Myocyte (in vitro differentiated cells): ENCODE measurements at regions not wholly inside any gene's neighbourhood (a gene's known extent, or its start where the extent isn't known, plus 50 kb on each side); places are given as distances from the start of the nearest gene placed in this dataset.
A peak's percentile ranks its signal among the peaks of the same experiment; 100 is the strongest.

Experiments used
- DNase-seq: peaks from one replicate; pipeline ENCODE4 v3.0.0-alpha.2; 2012; ENCODE audit warnings: low read depth

DNA sequence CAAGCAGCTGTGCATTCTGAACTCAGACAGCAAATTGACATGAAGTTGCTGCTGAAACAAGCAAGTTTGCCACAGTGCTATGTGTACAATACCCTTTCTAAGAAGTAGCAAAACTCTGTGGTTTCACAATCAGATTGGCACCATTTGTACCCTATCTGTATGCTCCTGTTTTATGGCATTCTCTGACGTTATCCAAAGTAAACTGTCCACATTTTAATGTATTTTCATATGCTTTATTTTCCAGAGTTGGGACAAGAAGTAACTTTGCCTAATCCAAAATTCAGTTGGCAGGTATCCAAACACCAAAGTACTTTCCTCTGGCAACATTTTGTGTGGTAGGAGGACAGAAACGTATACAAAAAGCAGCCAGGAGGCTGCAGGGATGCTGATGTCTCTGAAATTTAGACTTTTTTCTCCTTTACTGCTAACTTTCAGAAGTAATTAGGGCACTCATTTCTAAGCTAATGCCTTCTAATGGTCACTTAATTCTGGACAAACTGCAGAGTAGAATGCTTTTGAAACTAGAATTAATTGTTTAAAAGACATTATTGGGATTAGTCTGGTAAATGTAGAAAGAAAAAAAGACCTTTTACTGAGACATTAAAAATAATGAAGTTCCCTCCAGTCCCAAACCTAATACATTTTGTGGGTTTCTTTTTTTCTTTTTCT, 414.7 kb upstream of the NRP1 start:
- no peak for DNase-seq

DNA sequence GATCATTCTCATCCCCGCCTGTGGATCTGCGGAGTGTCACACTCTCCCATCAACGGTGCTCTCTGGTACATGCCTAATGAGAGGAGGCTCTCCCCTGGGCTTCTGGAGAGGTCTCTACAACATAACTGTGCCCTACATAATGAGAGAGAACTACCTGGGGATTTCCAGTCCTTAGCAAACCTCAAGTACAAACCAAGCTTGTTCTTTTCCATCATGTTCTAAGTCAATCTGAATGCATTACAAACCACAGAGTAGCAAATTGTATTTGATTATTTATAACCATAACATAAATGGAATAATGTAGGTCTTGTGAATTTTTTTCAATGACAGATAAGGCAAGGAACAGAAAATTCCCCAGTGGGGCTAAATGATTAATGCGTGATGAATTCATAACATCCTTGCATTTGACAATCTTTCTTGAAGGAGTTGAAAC, 412.4 kb upstream of the NRP1 start:
- DNase-seq: no peak

DNA sequence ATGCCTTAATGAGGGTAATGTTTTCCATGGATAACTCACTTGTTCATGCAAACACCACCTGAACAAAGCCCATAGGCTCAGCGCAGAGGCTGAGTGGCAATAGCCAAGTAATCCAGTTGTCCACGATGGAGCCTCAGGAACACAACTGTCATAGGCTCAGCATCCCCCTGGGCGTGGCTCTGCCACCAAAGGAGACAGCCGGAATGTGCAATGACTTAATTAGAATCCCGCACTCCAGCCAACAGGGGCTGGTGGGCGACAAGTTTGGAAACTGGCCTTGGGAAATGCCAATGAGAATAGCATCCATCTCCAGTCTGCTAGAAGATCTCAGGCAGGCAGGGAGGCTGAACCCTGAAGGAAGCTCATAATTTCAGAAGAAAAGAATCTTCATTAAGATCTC, 411.7 kb upstream of the NRP1 start:
- peak; percentile 76 for DNase-seq

DNA sequence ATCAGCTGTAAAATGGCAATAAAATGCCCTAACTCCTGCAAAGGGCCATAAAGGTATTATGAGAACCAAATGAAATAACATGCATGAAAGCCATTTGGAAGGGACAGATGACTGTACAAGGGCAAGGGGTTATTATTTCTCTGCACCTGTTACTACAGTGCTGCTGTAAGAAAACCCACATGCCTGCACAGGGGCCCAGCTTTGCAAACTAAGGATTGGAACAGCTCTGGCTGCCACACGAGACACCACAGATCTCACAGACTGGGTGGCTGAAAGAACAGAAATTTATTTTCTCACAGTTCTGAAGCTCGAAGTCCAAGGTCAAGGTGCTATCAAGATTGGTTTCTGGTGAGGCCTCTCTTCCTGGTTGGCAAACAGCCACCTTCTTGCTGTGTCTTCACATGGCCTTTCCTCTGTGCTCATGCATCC, 409.0 kb upstream of the NRP1 start:
- peak; percentile 76 for DNase-seq

DNA sequence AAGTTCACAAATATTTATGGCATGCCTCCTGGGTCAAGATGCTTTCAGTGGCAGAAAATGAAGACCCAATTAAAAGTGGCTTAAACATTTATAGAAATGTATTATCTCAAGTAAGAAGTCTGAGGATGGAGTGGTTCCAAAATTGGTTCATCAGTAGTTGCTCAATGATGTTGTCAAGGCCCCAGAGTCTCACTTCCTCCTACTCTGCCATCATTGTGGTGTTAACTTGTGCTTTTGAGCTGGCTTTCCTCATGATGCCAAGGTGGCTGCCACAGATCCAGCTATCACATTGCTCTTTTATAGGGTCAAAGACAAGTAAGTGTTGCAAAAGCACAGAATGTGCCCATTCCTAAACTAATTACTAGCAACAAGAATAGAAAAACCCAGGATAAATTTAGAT, 404.6 kb upstream of the NRP1 start:
- DNase-seq: no peak

DNA sequence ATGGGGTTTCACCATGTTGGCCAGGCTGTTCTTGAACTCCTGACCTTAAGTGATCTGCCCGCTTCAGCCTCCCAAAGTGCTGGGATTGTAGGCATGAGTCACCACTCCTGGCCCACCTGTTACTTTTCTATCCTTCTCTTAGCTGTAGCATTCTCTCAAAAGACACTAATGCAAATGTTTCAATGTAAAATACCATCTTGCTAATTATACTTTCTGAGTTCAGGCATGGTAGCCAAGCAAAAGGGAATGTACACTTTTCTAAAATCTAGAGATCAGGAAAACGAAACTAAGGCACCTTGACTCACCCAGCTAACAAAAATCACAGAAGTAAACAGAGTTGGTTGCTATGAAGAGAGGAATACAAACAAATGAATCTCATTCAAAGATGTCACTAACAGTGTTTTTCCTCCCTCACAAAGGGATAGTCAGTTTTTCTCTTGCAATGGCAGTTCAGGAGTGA, 401.0 kb upstream of the NRP1 start:
- peak; percentile 37 for DNase-seq

DNA sequence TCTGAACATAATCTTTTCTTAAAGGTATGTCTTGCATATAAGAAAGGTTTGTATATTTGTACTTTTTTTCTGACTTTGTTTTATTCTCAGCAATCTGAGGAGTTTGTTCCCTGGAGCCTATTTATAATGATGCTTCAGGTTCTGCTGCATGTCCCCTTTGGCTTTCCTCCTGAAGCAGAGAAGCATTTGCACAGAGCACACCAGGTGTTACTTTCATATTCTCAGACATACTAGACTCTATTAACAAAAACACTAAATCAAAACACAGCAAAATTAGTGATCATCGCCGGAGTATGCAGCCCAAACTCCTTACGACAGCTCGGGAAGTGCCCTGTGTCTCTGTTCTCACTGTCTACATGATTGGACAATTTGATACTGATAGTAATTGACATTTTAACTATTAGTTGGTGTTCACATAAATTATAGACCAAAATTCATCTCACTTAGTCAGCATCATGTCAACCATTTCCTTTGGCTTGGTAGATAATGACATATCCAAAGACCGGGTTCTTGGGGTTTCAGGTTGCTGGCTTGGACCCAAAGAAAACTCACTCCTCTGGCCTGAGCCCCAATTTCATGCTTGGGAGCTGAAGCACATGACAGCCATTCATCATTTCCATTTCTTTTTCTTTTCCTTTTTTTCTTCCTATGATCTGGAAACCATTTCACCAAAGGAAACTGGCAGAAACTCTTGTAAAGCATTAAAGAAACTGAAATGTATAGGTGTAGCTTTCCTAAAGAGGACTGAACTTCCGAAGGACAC, 400.1 kb upstream of the NRP1 start:
- peak; percentile 32 for DNase-seq

DNA sequence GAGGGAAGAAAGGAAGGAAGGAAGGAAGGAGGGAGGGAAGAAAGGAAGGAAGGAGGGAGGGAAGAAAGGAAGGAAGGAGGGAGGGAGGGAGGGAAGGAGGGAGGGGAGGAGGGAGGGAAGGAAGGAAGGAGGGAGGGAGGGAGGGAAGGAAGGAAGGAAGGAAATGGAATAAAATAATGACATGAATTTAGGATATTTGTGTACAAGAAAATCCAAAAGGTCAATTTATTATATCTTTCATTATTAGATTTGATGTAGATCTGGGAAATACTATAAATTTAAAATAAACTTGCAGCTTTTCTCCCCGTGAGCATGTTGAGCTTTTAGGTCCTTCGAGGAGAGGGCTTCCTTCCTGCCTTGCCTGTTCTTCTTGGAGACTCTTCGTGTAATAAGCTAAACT, 398.6 kb upstream of the NRP1 start:
- no peak for DNase-seq

DNA sequence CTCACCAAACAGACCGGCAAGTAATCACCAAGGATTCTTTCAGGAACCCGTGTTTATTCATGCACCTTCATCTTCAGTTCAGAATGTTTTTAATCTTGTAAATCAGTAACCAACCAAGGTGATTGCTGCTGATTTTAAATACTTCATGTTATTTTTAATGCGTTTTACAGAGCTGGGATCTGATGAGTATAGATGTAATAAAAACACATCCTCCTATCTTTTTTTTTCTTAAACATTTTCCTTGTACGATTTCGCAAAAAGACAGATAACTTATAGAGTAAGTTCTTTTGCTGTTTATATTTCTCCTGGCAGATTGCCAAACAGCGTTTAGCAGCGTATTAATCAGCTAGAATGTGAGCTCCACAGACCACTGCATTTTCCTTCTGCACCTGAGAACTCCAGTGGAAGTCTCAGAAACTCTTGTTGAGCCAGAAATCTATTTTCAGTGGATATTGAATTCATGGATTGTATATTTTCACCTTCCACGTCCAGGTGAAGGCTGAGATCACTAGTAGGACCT, 397.8 kb upstream of the NRP1 start:
- no peak for DNase-seq

DNA sequence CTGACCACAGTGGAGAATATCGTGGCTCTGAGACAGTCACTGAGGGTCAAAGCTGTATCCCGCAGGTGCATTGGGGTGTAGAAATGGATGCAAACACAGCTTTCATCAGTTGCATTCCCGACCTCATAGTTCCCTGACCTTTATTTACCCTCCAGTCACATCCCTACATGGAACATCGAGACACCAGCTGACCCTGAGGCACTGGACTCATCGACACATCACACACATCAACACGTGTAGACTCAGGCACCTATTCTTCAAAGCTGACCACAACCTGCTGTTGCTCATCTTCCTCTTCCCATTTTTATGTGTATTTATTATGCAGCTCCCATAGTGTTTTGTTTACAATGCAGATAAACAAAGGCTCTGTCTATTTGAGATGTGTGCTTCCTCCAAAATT, 396.9 kb upstream of the NRP1 start:
- DNase-seq: no peak

DNA sequence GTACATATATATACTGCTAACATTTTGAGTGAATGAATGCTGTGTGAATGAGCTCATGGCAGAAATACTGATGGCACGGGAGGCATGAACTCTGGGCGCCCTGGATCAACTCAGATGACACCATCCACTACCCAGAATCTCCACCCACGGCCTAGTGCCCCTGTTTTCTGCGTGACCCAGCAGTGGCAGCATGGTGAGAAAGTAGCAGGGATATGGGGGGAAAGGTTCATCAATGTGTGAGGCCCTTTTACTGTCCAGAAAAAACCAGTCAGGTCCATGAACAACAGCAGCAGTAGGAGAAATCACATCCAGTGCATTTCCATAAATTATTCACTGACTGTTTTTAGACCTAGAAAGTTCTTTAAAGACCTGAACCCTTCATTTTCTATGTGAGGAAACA, 391.0 kb upstream of the NRP1 start:
- no peak for DNase-seq

DNA sequence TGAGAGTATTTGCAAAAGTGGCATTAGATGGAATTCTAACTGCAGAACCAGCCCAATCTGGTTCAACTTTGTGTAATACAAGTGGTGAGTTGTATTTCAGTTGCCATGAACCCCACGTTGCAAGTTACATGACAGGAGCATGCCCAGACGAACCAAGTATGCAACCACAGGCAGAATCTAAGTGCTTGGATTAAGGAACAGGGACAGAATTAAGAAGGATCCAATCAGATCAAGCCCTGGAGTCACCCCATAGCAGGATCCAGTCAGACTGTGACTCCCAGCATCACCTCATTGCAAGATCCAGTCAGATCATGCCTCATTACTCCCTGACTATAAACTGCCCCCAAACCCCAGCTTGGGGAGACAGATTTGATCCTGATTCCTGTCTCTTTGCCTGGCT, 388.7 kb upstream of the NRP1 start:
- no peak for DNase-seq

DNA sequence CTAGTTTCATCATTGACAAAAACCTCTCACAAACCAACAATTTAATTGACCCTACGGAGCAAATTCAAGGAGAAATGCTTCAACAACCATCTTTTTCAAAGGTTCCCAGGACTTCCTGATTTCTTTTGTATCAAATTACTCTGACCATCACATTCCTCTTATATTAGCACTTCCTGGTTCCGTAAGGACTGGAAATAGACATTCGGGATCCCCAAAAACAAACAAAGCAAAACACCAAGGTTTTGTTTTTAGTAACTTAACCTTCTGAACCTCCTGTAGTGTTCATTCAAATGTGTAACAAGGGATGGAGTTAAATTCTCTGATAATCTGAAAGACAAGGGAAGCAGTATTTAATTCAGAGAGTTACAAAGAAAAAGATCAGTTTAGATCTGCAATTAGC, 387.6 kb upstream of the NRP1 start:
- peak; percentile 46 for DNase-seq

DNA sequence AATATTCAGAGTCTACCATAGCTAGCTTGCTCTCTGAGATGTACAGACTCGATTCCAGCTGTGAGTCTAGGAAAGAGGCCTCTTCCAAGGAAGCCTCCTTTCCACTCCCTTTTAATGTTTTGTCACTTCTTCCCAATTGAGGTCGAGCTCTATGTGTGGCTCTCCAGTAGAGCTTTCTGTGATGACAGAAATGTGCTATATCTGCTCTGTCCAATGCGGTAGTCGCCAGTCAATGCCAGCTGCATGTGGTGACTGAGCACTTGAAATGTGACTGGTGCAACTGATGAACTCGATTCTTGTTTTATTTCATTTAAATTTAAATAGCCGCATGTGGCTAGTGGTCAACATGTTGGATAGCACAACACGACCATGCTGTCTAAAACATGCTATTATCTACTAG, 387.0 kb upstream of the NRP1 start:
- no peak for DNase-seq

DNA sequence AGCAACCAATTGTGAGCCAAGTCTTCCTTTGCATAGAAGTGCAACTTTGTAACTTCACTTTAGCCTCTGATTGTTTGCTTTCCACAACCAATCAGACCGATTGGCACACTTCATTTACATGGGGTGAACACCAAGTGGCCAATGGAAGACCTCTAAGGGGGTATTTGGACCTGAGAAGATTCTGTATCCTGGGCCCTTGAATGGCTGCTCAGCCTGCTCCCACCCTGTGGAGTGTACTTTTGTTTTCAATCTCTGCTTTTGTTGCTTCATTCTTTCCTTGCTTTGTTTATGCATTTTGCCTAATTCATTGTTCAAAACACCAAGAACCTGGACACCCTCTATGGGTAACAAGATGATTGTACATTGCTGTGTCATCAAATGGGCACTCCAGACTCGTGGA, 385.7 kb upstream of the NRP1 start:
- DNase-seq: no peak

DNA sequence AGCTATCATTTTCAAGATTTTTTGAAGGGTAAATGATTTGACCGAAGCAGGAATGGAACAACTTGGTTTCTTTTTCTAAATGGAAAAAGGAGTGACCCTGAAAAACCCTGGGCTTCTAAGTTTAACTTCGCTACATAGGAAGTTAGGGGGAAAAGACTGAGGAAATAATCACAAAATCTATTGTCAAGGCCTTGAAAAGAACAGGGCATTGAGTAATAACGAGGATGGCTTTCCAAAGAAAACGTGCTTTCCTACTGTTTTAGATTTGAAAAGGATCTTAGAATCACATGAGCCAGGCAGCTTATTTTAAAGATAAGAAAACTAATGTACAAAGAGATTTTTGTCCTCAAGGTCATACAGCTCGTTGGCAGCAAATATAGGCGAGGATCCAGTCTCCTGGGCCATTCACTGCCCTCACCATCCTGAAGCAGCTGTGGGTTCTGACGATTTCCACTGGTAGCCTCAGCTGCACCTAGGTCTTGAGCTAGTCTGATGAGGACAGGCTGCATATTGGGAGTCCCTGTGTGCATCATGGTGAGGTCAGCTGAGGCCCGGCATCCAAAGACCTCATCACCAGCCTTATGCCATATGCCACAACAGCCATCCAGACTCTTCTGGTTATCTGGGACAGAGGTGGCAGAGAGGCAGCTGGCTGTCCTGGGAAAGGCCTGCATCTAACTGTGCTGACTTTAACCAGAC, 384.7 kb upstream of the NRP1 start:
- no peak for DNase-seq

DNA sequence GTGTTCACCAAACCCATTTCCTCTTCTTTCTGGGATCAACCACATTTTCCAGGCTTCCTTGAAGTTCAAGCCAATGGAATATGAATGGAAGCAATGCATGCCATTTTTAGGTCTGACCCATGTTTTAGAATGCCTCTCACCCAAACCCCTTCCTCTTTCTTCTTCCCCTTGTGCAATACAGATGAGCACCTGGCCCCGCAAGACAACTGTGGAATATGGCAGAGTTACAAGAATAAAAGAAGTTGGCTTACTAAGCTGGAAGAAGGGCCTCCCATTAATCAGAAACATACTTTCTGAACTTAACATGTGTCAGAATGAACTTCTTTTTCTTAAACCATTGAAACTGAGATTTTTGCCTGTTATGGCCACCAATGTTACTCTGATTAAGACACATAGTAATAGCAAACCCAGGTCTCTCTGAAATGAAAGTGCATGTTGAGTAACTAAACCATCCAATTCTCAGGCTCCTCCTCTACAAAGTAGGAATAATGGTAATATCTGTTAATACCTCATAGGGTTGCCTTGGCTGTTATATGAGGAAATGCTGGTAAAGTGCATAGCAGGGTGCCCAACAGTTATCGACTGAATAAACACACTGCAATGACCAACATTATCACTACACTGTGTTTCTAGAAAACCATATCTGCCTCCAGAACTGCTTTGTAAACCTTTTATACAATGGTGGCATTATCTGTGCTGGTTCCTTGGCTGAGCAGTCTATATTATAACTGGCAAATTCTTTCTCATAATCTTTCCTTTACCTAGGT, 382.2 kb upstream of the NRP1 start:
- no peak for DNase-seq

DNA sequence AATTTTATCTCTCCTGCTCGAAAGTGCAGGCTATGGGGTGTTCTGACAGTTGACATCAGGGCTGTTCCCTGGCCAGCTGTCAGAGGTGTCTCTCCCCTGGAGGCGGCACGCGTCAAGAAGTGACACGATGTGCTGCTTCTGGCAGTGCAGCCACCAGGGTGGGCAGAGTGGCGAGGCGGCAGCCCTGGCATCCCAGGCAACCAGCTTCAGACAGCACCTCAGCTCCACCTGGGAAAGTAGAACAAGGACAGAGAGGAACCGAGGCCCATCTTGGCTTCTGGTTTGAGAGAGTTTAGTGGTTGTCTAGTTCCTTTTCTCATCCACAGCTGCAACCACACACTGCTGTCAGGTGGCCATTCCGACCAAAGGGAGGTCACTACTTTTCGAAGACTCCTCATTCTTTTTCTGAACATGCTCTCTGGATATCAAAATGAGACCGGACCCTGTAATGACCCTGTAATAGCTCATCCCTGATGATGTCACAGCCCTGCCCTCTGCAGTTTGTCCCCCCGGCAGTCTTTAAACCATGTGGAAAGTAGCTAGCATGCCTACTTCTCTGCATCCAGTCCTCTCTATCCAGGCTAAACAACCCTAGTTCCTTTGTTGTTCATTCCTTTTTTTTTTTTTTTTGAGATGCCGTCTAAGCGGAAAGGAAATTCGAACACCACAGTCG, 381.0 kb upstream of the NRP1 start:
- no peak for DNase-seq

DNA sequence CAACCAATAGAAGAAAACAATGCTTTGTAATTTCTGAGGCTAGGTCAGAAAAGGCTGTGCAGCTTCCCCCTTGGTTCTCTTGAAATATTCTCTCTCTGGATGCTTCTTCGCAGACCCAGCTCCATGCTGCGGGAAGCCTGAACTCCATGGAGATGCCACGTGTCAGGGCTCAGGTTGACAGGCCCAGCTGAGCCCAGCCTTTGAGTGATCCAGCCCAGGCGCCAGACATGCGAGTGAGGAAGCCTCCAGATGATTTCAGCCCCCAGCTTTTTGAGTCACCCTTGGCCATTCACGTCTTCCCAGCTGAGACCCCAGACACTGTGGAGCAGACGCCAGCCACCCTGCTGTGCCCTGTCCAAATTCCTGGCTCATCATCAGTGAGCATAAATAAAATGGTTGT, 378.4 kb upstream of the NRP1 start:
- no peak for DNase-seq

DNA sequence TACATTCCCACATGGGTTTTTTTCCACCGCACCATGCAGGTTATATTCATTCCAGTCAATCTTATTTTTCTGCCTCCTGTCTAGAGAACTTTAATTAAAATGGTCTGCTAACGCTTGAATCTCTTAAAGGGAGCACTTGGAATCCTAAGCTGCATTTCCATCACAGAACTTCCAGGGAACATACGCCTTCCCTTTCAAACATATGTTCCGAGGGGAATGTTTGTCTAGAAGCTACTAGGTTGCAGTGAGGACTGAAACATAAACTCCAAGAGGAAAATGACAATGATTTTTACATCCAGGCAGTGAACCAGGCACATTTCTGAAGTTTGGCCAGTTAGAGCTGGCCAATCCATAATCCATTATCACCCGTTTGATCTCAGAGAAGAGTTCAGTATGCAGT, 375.5 kb upstream of the NRP1 start:
- DNase-seq: no peak
